ENCODE measurements at regions not wholly inside any gene's neighbourhood (a gene's known extent, or its start where the extent isn't known, plus 50 kb on each side); places are given as distances from the start of the nearest gene placed in this dataset.

GRCh38 chr17:83000738-83001137 lies 78.7 kb upstream of the METRNL start:
- DNase-seq (ENCODE audit: extremely low read depth in 1 of 4, low spot score in 3 of 4), result no peak
- Histone ChIP-seq H3K4me1 (replicated peaks in 1 of 2; ENCODE audit: control insufficient read depth in 2 of 2, insufficient read depth in 2 of 2, low read length in 2 of 2) (no peaks in the 10 kb centered on the region), H3K27me3 (ENCODE audit: control insufficient read depth in 2 of 2, insufficient read depth in 2 of 2, low read length in 2 of 2) (no peaks in the 10 kb centered on the region), H3K4me2 (ENCODE audit: insufficient read depth, low read length) (no peak overlapping the region), H3K36me3 (ENCODE audit: control insufficient read depth, insufficient read depth, low read length) (peaks cover 6% of the 10 kb centered on the region; the same call in 1 of the 3 replicates), H2AFZ (ENCODE audit: low read depth, low read length) (no peak overlapping the region), H3K9ac (ENCODE audit: insufficient read depth in 1 of 2, low read depth in 2 of 2, low read length in 2 of 2) (no peak overlapping the region), H3K27ac (ENCODE audit: extremely low read depth, low read depth, low read length) (no peak overlapping the region), H3K9me3 (replicated peaks; ENCODE audit: control insufficient read depth, insufficient read depth, low read depth, low read length) (peaks cover 6% of the 10 kb centered on the region; the same call in 1 of the 2 replicates), H4K20me1 (replicated peaks; ENCODE audit: control insufficient read depth, insufficient read depth, low read length) (no peaks in the 10 kb centered on the region), H3K4me3 (no peak overlapping the region), H3K9me1 (ENCODE audit: control insufficient read depth, insufficient read depth, low read length) (no peaks in the 10 kb centered on the region), H3K79me2 (ENCODE audit: control insufficient read depth, insufficient read depth, low read length) (no peaks in the 10 kb centered on the region)
- POLR2A ChIA-PET, result no interaction called here
- WGBS (ENCODE audit: insufficient coverage, low coverage, missing lambda C conversion rate), result 33% methylated on average over 6 of the region's 6 CpGs
- in situ Hi-C loops (cut with MboI), result no loop called here
- no peak for ATAC-seq
- no TSS peak for BruUV-seq (replicated peaks)
- FAIRE-seq, result no peak
- CTCF ChIA-PET (ENCODE audit: low intra/inter-chr PET ratio), result no interaction called here
- intact Hi-C loops (cut with micrococcal nuclease), result no loop called here
- TF ChIP-seq ZNF121 (CRISPR knock-in tag; conservative IDR thresholded peaks at IDR 0.05) (no peak), NCOA6 (IDR thresholded peaks at IDR 0.05) (no peak), KAT2B (IDR thresholded peaks at IDR 0.05; ENCODE audit: low read depth, low read length) (no peak), POLR2B (IDR thresholded peaks at IDR 0.05; ENCODE audit: low read depth, partially characterized antibody) (no peak), ESRRB (CRISPR knock-in tag; IDR thresholded peaks at IDR 0.05; ENCODE audit: borderline replicate concordance) (no peak), SUPT5H (IDR thresholded peaks at IDR 0.05) (no peak), CBFB (CRISPR knock-in tag; IDR thresholded peaks at IDR 0.05) (no peak), ZNF644 (tag; IDR thresholded peaks at IDR 0.05; ENCODE audit: low read depth) (no peak), ZNF24 (IDR thresholded peaks at IDR 0.05) (no peak), CC2D1A (IDR thresholded peaks at IDR 0.05) (no peak), RBM14 (IDR thresholded peaks at IDR 0.05; ENCODE audit: borderline replicate concordance, insufficient read depth, low read depth, low read length) (no peak), MXI1 (IDR thresholded peaks at IDR 0.05; ENCODE audit: low read depth, low read length) (no peak), ZFP1 (CRISPR knock-in tag; IDR thresholded peaks at IDR 0.05) (no peak)

All from K562 (cell line).